ENCODE measurements at regions not wholly inside any gene's neighbourhood (a gene's known extent, or its start where the extent isn't known, plus 50 kb on each side); places are given as distances from the start of the nearest gene placed in this dataset.
A peak's percentile ranks its signal among the peaks of the same experiment; 100 is the strongest.
"Not testable (repeated sequence)": the region's sequence is repeated elsewhere in the genome, so short reads cannot be mapped to it uniquely, and the experiment has no call there.

- DNase-seq (ENCODE audit: low read depth, low spot score), result not testable (repeated sequence)
These were observed 127.1 kb downstream of the NXPE2 start for GRCh38 chr11:114805431-114805830.

GRCh38 chr11:114811971-114812370 lies 133.6 kb downstream of the NXPE2 start:
- no peak for DNase-seq (ENCODE audit: low read depth, low spot score)

- DNase-seq (ENCODE audit: low read depth, low spot score), result no peak
These were observed 134.4 kb downstream of the NXPE2 start for GRCh38 chr11:114812733-114813132.

- DNase-seq (ENCODE audit: low read depth, low spot score), result no peak
These were observed 134.9 kb downstream of the NXPE2 start for GRCh38 chr11:114813189-114813718.

GRCh38 chr11:114815176-114815575 lies 136.8 kb downstream of the NXPE2 start:
- DNase-seq (ENCODE audit: low read depth, low spot score), result no peak

- no peak for DNase-seq (ENCODE audit: low read depth, low spot score)
These were observed 137.4 kb downstream of the NXPE2 start for GRCh38 chr11:114815761-114816160.

- no peak for DNase-seq (ENCODE audit: low read depth, low spot score)
These were observed 138.5 kb downstream of the NXPE2 start for GRCh38 chr11:114816791-114817190.

- DNase-seq (ENCODE audit: low read depth, low spot score), result no peak
These were observed 140.1 kb downstream of the NXPE2 start for GRCh38 chr11:114818382-114818781.

- no peak for DNase-seq (ENCODE audit: low read depth, low spot score)
These were observed 140.7 kb downstream of the NXPE2 start for GRCh38 chr11:114819028-114819427.

GRCh38 chr11:114820621-114821020 lies 142.3 kb downstream of the NXPE2 start:
- DNase-seq (ENCODE audit: low read depth, low spot score), result no peak

GRCh38 chr11:114821621-114822412 lies 143.5 kb downstream of the NXPE2 start:
- DNase-seq (ENCODE audit: low read depth, low spot score), result peak; percentile 22

- DNase-seq (ENCODE audit: low read depth, low spot score), result no peak
These were observed 148.6 kb downstream of the NXPE2 start for GRCh38 chr11:114826910-114827442.

- no peak for DNase-seq (ENCODE audit: low read depth, low spot score)
These were observed 149.4 kb downstream of the NXPE2 start for GRCh38 chr11:114827736-114828135.

GRCh38 chr11:114832532-114833125 lies 154.3 kb downstream of the NXPE2 start:
- DNase-seq (ENCODE audit: low read depth, low spot score), result no peak

- no peak for DNase-seq (ENCODE audit: low read depth, low spot score)
These were observed 157.8 kb downstream of the NXPE2 start for GRCh38 chr11:114836161-114836560.

- no peak for DNase-seq (ENCODE audit: low read depth, low spot score)
These were observed 166.6 kb downstream of the NXPE2 start for GRCh38 chr11:114844896-114845295.

GRCh38 chr11:114845766-114846415 lies 167.6 kb downstream of the NXPE2 start:
- no peak for DNase-seq (ENCODE audit: low read depth, low spot score)

- DNase-seq (ENCODE audit: low read depth, low spot score), result peak; percentile 31
These were observed 168.1 kb downstream of the NXPE2 start for GRCh38 chr11:114846416-114846791.

GRCh38 chr11:114847306-114847975 lies 169.1 kb downstream of the NXPE2 start:
- DNase-seq (ENCODE audit: low read depth, low spot score), result no peak

GRCh38 chr11:114848027-114848426 lies 169.7 kb downstream of the NXPE2 start:
- DNase-seq (ENCODE audit: low read depth, low spot score), result no peak

- no peak for DNase-seq (ENCODE audit: low read depth, low spot score)
These were observed 179.0 kb downstream of the NXPE2 start for GRCh38 chr11:114857281-114857680.

- DNase-seq (ENCODE audit: low read depth, low spot score), result no peak
These were observed 186.6 kb downstream of the NXPE2 start for GRCh38 chr11:114864896-114865295.
